Naive thymus-derived CD4-positive, alpha-beta T cell (primary cell): ENCODE measurements at regions not wholly inside any gene's neighbourhood (a gene's known extent, or its start where the extent isn't known, plus 50 kb on each side); places are given as distances from the start of the nearest gene placed in this dataset.

ENCODE experiments used
- ATAC-seq: fragments of 150-1000 bp; cut with Tn5 transposase; 2 replicates; pipeline ENCODE4 v1.10.0; 2021; ENCODE audit warnings: mild to moderate bottlenecking, moderate library complexity
- CTCF ChIA-PET: fragments of 350-600 bp; sonication (Branson Sonifier 250); formaldehyde crosslinking; loops from one replicate; lab custom pipeline; 2021; ENCODE audit warnings: antibody characterized with exemption; lab: Charles Lee
- POLR2A ChIA-PET: fragments of 350-600 bp; sonication (Branson Sonifier 250); formaldehyde crosslinking; loops from one replicate; lab custom pipeline; 2021; ENCODE audit warnings: antibody characterized with exemption, inconsistent platforms; lab: Charles Lee
- DNase-seq, 9 donors: peaks; one replicate each; pipeline versions ENCODE4 v3.0.0 to v3.0.0-alpha.2; 2020 to 2022; ENCODE audit warnings: mixed read lengths in 1 of 9
- H3K27ac ChIP-seq: one replicate; pipeline ENCODE4 v1.7.0; 2013; ENCODE audit warnings: mild to moderate bottlenecking, low read depth, low read length, moderate library complexity
- H3K27me3 ChIP-seq, 2 donors: one replicate each; pipeline ENCODE4 v1.7.0; 2013; ENCODE audit warnings: low read length in 2 of 2, mild to moderate bottlenecking in 2 of 2, moderate library complexity in 2 of 2; ENCODE audit not compliant: control insufficient read depth in 2 of 2, insufficient read depth in 2 of 2
- H3K36me3 ChIP-seq, 3 experiments: 1 replicate in 2 of 3; 2 replicates in 1 of 3; pipeline ENCODE4 v1.7.0; 2013; ENCODE audit warnings: low read length in 3 of 3, mild to moderate bottlenecking in 3 of 3, moderate library complexity in 1 of 3; ENCODE audit not compliant: insufficient read depth in 3 of 3, control insufficient read depth in 2 of 3
- H3K4me1 ChIP-seq, 2 donors: one replicate each; pipeline ENCODE4 v1.7.0; 2013; ENCODE audit warnings: low read length in 2 of 2, mild to moderate bottlenecking in 2 of 2, moderate library complexity in 1 of 2; ENCODE audit not compliant: control insufficient read depth in 2 of 2, insufficient read depth in 2 of 2
- H3K4me3 ChIP-seq: 2 replicates; pipeline ENCODE4 v1.7.0; 2013; ENCODE audit warnings: mild to moderate bottlenecking, low read length
- H3K9me3 ChIP-seq, 3 experiments: 1 replicate in 2 of 3; 2 replicates in 1 of 3; pipeline ENCODE4 v1.7.0; 2013; ENCODE audit warnings: low read length in 3 of 3; ENCODE audit not compliant: control insufficient read depth in 2 of 3
- H3K27ac Mint-ChIP-seq, 9 donors: one replicate each; pipeline ENCODE4 v1.8.0; 2020 to 2022; ENCODE audit warnings: mixed read lengths in 9 of 9, mild to moderate bottlenecking in 8 of 9, moderate library complexity in 5 of 9, inconsistent platforms in 2 of 9
- H3K27me3 Mint-ChIP-seq, 5 donors: one replicate each; pipeline ENCODE4 v1.8.0; 2021 to 2022; ENCODE audit warnings: mixed read lengths in 5 of 5, mild to moderate bottlenecking in 1 of 5
- H3K36me3 Mint-ChIP-seq, 5 donors: one replicate each; pipeline ENCODE4 v1.8.0; 2020 to 2022; ENCODE audit warnings: mixed read lengths in 5 of 5, mild to moderate bottlenecking in 3 of 5, inconsistent platforms in 1 of 5
- H3K4me1 Mint-ChIP-seq, 7 donors: one replicate each; pipeline ENCODE4 v1.8.0; 2020 to 2022; ENCODE audit warnings: mixed read lengths in 7 of 7, mild to moderate bottlenecking in 3 of 7, inconsistent platforms in 1 of 7
- H3K4me3 Mint-ChIP-seq, 10 donors: one replicate each; pipeline ENCODE4 v1.8.0; 2020 to 2022; ENCODE audit warnings: mild to moderate bottlenecking in 10 of 10, mixed read lengths in 10 of 10, moderate library complexity in 6 of 10, inconsistent platforms in 2 of 10
- H3K9me3 Mint-ChIP-seq, 11 donors: one replicate each; pipeline ENCODE4 v1.8.0; 2020 to 2022; ENCODE audit warnings: mixed read lengths in 11 of 11, mild to moderate bottlenecking in 4 of 11, inconsistent platforms in 1 of 11, moderate library complexity in 1 of 11
- intact Hi-C, 2 donors: fragments of 100-400 bp; cut with micrococcal nuclease; formaldehyde crosslinking; loops; one replicate each; pipeline ENCODE4 v1.15.1; 2023

- CTCF ChIA-PET = interaction anchor here (0.8 to 1.1 kb wide), 2 partner anchors 112 to 915 kb away, joined by 3 read pairs; no protein-coding TSS in a partner anchor
- no peaks in the 10 kb centered on the region for H3K36me3 Mint-ChIP-seq
- Histone ChIP-seq H3K9me3 (no peaks in the 10 kb centered on the region), H3K27me3 (peaks cover 0 to 2% of the 10 kb centered on the region in 2 donors), H3K27ac (no peak overlapping the region), H3K36me3 (no peaks in the 10 kb centered on the region), H3K4me3 (no peak overlapping the region), H3K4me1 (no peaks in the 10 kb centered on the region)
- POLR2A ChIA-PET = no interaction called here
- DNase-seq = no peak
- intact Hi-C loops = no loop called here
- peaks cover 0 to 10% (median 2%) of the 10 kb centered on the region in 11 donors for H3K9me3 Mint-ChIP-seq
- peaks cover 0 to 2% (median 0%) of the 10 kb centered on the region in 7 donors for H3K4me1 Mint-ChIP-seq
- peaks cover 0 to 9% (median under 1%) of the 10 kb centered on the region in 5 donors for H3K27me3 Mint-ChIP-seq
- no peak overlapping the region for H3K4me3 Mint-ChIP-seq
- no peak for ATAC-seq
- no peak overlapping the region for H3K27ac Mint-ChIP-seq
Observed at GRCh38 chr13:76790526-76790925, 95.7 kb downstream of the KCTD12 start.

- Mint-ChIP-seq H3K27me3 (peaks cover 0 to 9% (median 0%) of the 10 kb centered on the region in 5 donors), H3K27ac (no peak overlapping the region), H3K9me3 (peaks cover 0 to 20% (median 3%) of the 10 kb centered on the region in 11 donors), H3K36me3 (no peaks in the 10 kb centered on the region), H3K4me3 (no peak overlapping the region), H3K4me1 (peaks cover 0 to 2% (median 0%) of the 10 kb centered on the region in 7 donors)
- no peak for DNase-seq
- H3K4me1 ChIP-seq = no peaks in the 10 kb centered on the region
- H3K27ac ChIP-seq = no peak overlapping the region
- ChIA-PET POLR2A (no interaction called here), CTCF (no interaction called here)
- no peaks in the 10 kb centered on the region for H3K27me3 ChIP-seq
- no peaks in the 10 kb centered on the region for H3K36me3 ChIP-seq
- no peak overlapping the region for H3K4me3 ChIP-seq
- ATAC-seq = no peak
- intact Hi-C loops = no loop called here
- H3K9me3 ChIP-seq = no peaks in the 10 kb centered on the region
Observed at GRCh38 chr13:76783798-76784197, 102.4 kb downstream of the KCTD12 start.

GRCh38 chr13:76778853-76779252, 107.4 kb downstream of the KCTD12 start:
- Mint-ChIP-seq H3K4me3 (no peak overlapping the region), H3K27me3 (peaks cover 0 to 13% (median 3%) of the 10 kb centered on the region in 5 donors), H3K27ac (no peak overlapping the region), H3K9me3 (peaks cover 0 to 2% (median 0%) of the 10 kb centered on the region in 11 donors), H3K4me1 (peaks cover 0 to 2% (median 0%) of the 10 kb centered on the region in 7 donors), H3K36me3 (no peaks in the 10 kb centered on the region)
- intact Hi-C loops = no loop called here
- H3K27ac ChIP-seq = no peak overlapping the region
- ATAC-seq (no peak), DNase-seq (no peak)
- no peaks in the 10 kb centered on the region for H3K4me1 ChIP-seq
- ChIA-PET POLR2A (no interaction called here), CTCF (no interaction called here)
- H3K9me3 ChIP-seq = no peaks in the 10 kb centered on the region
- no peaks in the 10 kb centered on the region for H3K27me3 ChIP-seq
- H3K4me3 ChIP-seq = no peak overlapping the region
- no peaks in the 10 kb centered on the region for H3K36me3 ChIP-seq

- POLR2A ChIA-PET = interaction anchor here (0.8 kb wide), 1 partner anchor 109 kb away, joined by 3 read pairs; the partner anchor contains the start of gene KCTD12
- CTCF ChIA-PET = no interaction called here
Observed at GRCh38 chr13:76777096-76777495, 109.1 kb downstream of the KCTD12 start.

GRCh38 chr13:76775088-76775740, 111.0 kb downstream of the KCTD12 start:
- H3K9me3 ChIP-seq = no peaks in the 10 kb centered on the region
- Mint-ChIP-seq H3K4me1 (peaks cover 0 to 4% (median 2%) of the 10 kb centered on the region in 7 donors), H3K9me3 (peaks cover 0 to 2% (median 0%) of the 10 kb centered on the region in 11 donors), H3K36me3 (no peaks in the 10 kb centered on the region), H3K4me3 (no peak overlapping the region), H3K27ac (no peak overlapping the region), H3K27me3 (peaks cover 0 to 13% (median 0%) of the 10 kb centered on the region in 5 donors)
- ChIA-PET CTCF (no interaction called here), POLR2A (no interaction called here)
- no peaks in the 10 kb centered on the region for H3K27me3 ChIP-seq
- intact Hi-C loops = no loop called here
- no peak for ATAC-seq
- no peak overlapping the region for H3K4me3 ChIP-seq
- DNase-seq = no peak
- H3K4me1 ChIP-seq = no peaks in the 10 kb centered on the region
- no peaks in the 10 kb centered on the region for H3K36me3 ChIP-seq
- H3K27ac ChIP-seq = no peak overlapping the region

More at GRCh38 chr13:76777096-76777495, 109.1 kb downstream of the KCTD12 start:
- intact Hi-C loops = no loop called here
- ATAC-seq (no peak), DNase-seq (no peak)
- Mint-ChIP-seq H3K27ac (no peak overlapping the region), H3K4me3 (no peak overlapping the region), H3K27me3 (peaks cover 0 to 13% (median 3%) of the 10 kb centered on the region in 5 donors), H3K36me3 (no peaks in the 10 kb centered on the region), H3K9me3 (peaks cover 0 to 2% (median 0%) of the 10 kb centered on the region in 11 donors), H3K4me1 (peaks cover 0 to 2% (median 0%) of the 10 kb centered on the region in 7 donors)
- H3K9me3 ChIP-seq = no peaks in the 10 kb centered on the region
- no peaks in the 10 kb centered on the region for H3K27me3 ChIP-seq
- H3K4me3 ChIP-seq = no peak overlapping the region
- H3K27ac ChIP-seq = no peak overlapping the region
- no peaks in the 10 kb centered on the region for H3K4me1 ChIP-seq
- no peaks in the 10 kb centered on the region for H3K36me3 ChIP-seq

GRCh38 chr13:76773448-76774094, 112.6 kb downstream of the KCTD12 start:
- H3K9me3 Mint-ChIP-seq = no peaks in the 10 kb centered on the region
- peaks cover 0 to 21% (median 16%) of the 10 kb centered on the region in 7 donors for H3K4me1 Mint-ChIP-seq
- H3K9me3 ChIP-seq = no peaks in the 10 kb centered on the region
- H3K27ac Mint-ChIP-seq = no peak overlapping the region
- H3K4me3 ChIP-seq = no peak overlapping the region
- intact Hi-C loops = no loop called here
- ATAC-seq (no peak), DNase-seq (no peak)
- peaks cover 0 to 4% (median 0%) of the 10 kb centered on the region in 5 donors for H3K27me3 Mint-ChIP-seq
- no peak overlapping the region for H3K4me3 Mint-ChIP-seq
- POLR2A ChIA-PET = no interaction called here
- peaks cover 0 to 8% of the 10 kb centered on the region in 2 donors for H3K4me1 ChIP-seq
- CTCF ChIA-PET = no interaction called here
- no peaks in the 10 kb centered on the region for H3K36me3 ChIP-seq
- H3K27me3 ChIP-seq = no peaks in the 10 kb centered on the region
- H3K27ac ChIP-seq = no peak overlapping the region
- no peaks in the 10 kb centered on the region for H3K36me3 Mint-ChIP-seq
